Smooth muscle cell (in vitro differentiated cells): ENCODE measurements at regions not wholly inside any gene's neighbourhood (a gene's known extent, or its start where the extent isn't known, plus 50 kb on each side); places are given as distances from the start of the nearest gene placed in this dataset.

Experiments used
- DNase-seq: peaks from one replicate; lab custom pipeline; 2025; ENCODE audit not compliant: unreplicated experiment; lab: John Stamatoyannopoulos, UW
- H2AFZ ChIP-seq: fragments of 200-600 bp; sonication (generic); 2 replicates; pipeline ENCODE4 v1.6.0; 2016; ENCODE audit warnings: antibody characterized with exemption, low read depth, mild to moderate bottlenecking
- H3F3A ChIP-seq: fragments of 200-600 bp; sonication (generic); 2 replicates; pipeline ENCODE4 v1.6.0; 2017; ENCODE audit warnings: antibody characterized with exemption, low read depth
- H3K27ac ChIP-seq: fragments of 200-600 bp; sonication (generic); 2 replicates; pipeline ENCODE4 v1.5.1; 2016; ENCODE audit warnings: low read depth, mild to moderate bottlenecking
- H3K27me3 ChIP-seq: fragments of 200-600 bp; sonication (generic); 2 replicates; pipeline ENCODE4 v1.6.1; 2016; ENCODE audit warnings: low read depth, mild to moderate bottlenecking
- H3K36me3 ChIP-seq: fragments of 200-600 bp; sonication (generic); 2 replicates; pipeline ENCODE4 v1.5.1; 2016; ENCODE audit warnings: low read depth
- H3K4me1 ChIP-seq: fragments of 200-600 bp; sonication (generic); 2 replicates; pipeline ENCODE4 v1.5.1; 2016; ENCODE audit warnings: low read depth
- H3K4me2 ChIP-seq: fragments of 200-600 bp; sonication (generic); 2 replicates; pipeline ENCODE4 v1.6.0; 2016; ENCODE audit warnings: mild to moderate bottlenecking
- H3K4me3 ChIP-seq: fragments of 200-600 bp; sonication (generic); 2 replicates; pipeline ENCODE4 v1.5.1; 2016; ENCODE audit warnings: mild to moderate bottlenecking
- H3K79me2 ChIP-seq: fragments of 200-600 bp; sonication (generic); 2 replicates; pipeline ENCODE4 v1.6.0; 2016; ENCODE audit warnings: low read depth, mild to moderate bottlenecking
- H3K9ac ChIP-seq: fragments of 200-600 bp; sonication (generic); 2 replicates; pipeline ENCODE4 v1.6.0; 2016; ENCODE audit warnings: low read depth
- H3K9me3 ChIP-seq: fragments of 200-600 bp; sonication (generic); replicated peaks from 2 replicates; pipeline ENCODE4 v1.5.1; 2016; ENCODE audit warnings: low read depth
- H4K20me1 ChIP-seq: fragments of 200-600 bp; sonication (generic); 2 replicates; pipeline ENCODE4 v1.6.0; 2016; ENCODE audit warnings: low read depth
- CTCF ChIP-seq: fragments of 200-600 bp; sonication (generic); IDR thresholded peaks from 2 replicates; pipeline ENCODE4 v1.5.1; 2017; ENCODE audit warnings: borderline replicate concordance, mild to moderate bottlenecking, antibody characterized with exemption; ENCODE audit not compliant: insufficient read depth, poor library complexity, severe bottlenecking
- WGBS: methylation state at CpG from one replicate; pipeline ENCODE4 v1.1.7; 2016; ENCODE audit warnings: low lambda C conversion rate; 5-methylcytosine and 5-hydroxymethylcytosine counted together

- H3K27me3 ChIP-seq: no peaks in the 10 kb centered on the region
- no peaks in the 10 kb centered on the region for H3K9me3 ChIP-seq
- TF ChIP-seq CTCF: no peak
- H3K4me2 ChIP-seq: no peak overlapping the region
- DNase-seq: no peak
- H3K36me3 ChIP-seq: no peaks in the 10 kb centered on the region
- WGBS: 87% methylated on average over 4 of the region's 4 CpGs
- H3K4me1 ChIP-seq: no peaks in the 10 kb centered on the region
- no peaks in the 10 kb centered on the region for H3K79me2 ChIP-seq
- H3K27ac ChIP-seq: no peak overlapping the region
- H2AFZ ChIP-seq: peak overlapping the region; percentile 60
- no peak overlapping the region for H3K9ac ChIP-seq
- no peaks in the 10 kb centered on the region for H4K20me1 ChIP-seq
- no peaks in the 10 kb centered on the region for H3F3A ChIP-seq
- no peak overlapping the region for H3K4me3 ChIP-seq
Observed at GRCh38 chr5:17436350-17436749, 61.7 kb upstream of the TAF11L2 start.

- no peak overlapping the region for H3K4me3 ChIP-seq
- no peak overlapping the region for H3K9ac ChIP-seq
- no peak overlapping the region for H3K27ac ChIP-seq
Observed at GRCh38 chr5:17436761-17437221, 61.2 kb upstream of the TAF11L2 start.

GRCh38 chr5:17438027-17438426 is 60.0 kb upstream of the TAF11L2 start:
- no peak for DNase-seq

More at GRCh38 chr5:17436761-17437221, 61.2 kb upstream of the TAF11L2 start:
- WGBS: 85% methylated on average over 4 of the region's 4 CpGs
- Histone ChIP-seq H4K20me1 (no peaks in the 10 kb centered on the region), H3K4me2 (no peak overlapping the region), H3K4me1 (no peaks in the 10 kb centered on the region), H3K36me3 (no peaks in the 10 kb centered on the region), H3K9me3 (no peaks in the 10 kb centered on the region), H3F3A (no peaks in the 10 kb centered on the region), H3K79me2 (no peaks in the 10 kb centered on the region), H3K27me3 (no peaks in the 10 kb centered on the region), H2AFZ (peak overlapping the region; percentile 60)
- no peak for DNase-seq
- TF ChIP-seq CTCF: no peak

More at GRCh38 chr5:17438027-17438426, 60.0 kb upstream of the TAF11L2 start:
- Histone ChIP-seq H3K36me3 (no peaks in the 10 kb centered on the region), H3K79me2 (no peaks in the 10 kb centered on the region), H3K4me1 (no peaks in the 10 kb centered on the region), H2AFZ (no peak overlapping the region), H4K20me1 (no peaks in the 10 kb centered on the region), H3K4me2 (no peak overlapping the region), H3K27ac (no peak overlapping the region), H3K9ac (no peak overlapping the region), H3K9me3 (no peaks in the 10 kb centered on the region), H3K4me3 (no peak overlapping the region), H3K27me3 (no peaks in the 10 kb centered on the region), H3F3A (no peaks in the 10 kb centered on the region)
- WGBS: 80% methylated on average over 4 of the region's 4 CpGs
- TF ChIP-seq CTCF: no peak
